HG03103 (cell line): ENCODE measurements at regions not wholly inside any gene's neighbourhood (a gene's known extent, or its start where the extent isn't known, plus 50 kb on each side); places are given as distances from the start of the nearest gene placed in this dataset.

Experiments
- ATAC-seq: cut with Tn5 transposase; IDR thresholded peaks from one replicate; pipeline ENCODE4 v1.9.1; 2021; ENCODE audit warnings: low read depth; ENCODE audit not compliant: unreplicated experiment

DNA sequence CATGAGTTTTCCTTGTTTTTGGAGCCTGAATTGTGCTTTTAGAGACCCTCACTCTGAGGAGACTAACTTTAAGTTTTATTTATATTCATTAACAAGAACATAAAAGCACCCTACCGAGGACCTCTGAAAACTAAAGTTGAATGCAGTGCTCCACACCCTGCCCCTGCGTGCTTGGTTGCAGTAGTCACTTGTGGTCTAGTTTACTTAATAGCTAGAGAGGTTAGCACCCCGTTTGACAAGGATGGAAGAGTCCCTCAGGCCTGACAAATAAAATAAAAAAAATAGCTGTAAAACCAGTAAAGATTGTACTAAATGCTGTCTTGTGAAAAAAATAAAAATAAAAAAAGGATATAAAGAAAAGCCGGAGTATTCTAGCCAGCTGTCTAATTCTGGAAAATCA lies 395.2 kb downstream of the MTX2 start:
- no peak for ATAC-seq

DNA sequence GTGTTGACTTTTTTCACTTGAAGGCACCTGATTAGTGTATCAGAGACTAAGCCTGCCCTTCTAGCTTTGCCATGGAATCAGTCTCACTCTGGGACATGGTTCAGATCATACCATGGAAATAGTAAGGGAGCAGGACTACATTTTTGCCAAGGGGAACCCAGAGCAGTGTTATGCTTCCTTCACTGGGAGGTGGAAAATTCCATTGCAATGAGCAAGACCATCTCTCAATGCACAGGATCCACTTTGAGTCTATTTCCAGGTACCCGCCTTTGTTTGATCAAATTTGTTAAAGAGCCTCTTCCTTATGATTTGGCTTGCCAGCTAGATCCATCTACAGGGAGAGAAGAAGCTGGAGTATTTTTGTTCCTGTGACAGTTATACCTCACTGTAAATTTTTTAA lies 395.8 kb downstream of the MTX2 start:
- no peak for ATAC-seq

GRCh38 chr2:176668912-176669311 lies 399.7 kb downstream of the MTX2 start:
- no peak for ATAC-seq

GRCh38 chr2:176669398-176670174 lies 400.3 kb downstream of the MTX2 start:
- ATAC-seq, result no peak

- no peak for ATAC-seq
Measured at GRCh38 chr2:176675271-176675949, 406.2 kb downstream of the MTX2 start.

- ATAC-seq, result no peak
Measured at GRCh38 chr2:176677746-176678265, 408.6 kb downstream of the MTX2 start.

GRCh38 chr2:176678571-176678970 lies 409.3 kb downstream of the MTX2 start:
- ATAC-seq, result no peak

DNA sequence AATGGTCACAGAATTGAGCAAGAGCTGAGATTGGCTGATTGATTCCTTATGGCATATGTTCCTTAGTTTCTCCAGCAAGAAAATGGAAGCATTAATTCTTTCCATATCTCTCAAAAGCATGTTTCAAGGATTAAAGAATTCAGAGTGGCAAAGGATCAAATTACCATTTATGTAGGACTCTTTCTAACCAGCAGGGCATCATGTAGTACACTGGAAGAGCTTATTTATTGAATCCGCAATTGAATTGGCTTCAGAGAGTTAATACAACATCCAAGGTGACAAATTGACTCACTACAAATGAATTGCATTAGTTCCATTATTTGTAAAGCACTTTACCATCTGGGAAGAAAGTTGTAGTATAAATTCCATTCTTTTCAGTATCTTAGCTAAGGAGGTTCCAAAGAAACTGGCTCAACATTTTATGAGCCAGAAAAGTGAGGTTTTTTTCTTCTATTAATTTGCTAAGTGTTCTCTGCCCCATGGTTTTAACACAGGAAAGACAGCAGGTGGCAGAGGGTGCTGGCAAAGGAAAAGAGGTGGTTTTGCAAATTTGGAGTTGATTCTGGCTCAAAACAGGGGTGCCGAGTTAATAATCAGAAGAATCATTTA lies 409.9 kb downstream of the MTX2 start:
- ATAC-seq, result no peak

- ATAC-seq, result no peak
Measured at GRCh38 chr2:176680916-176681516, 411.8 kb downstream of the MTX2 start.

DNA sequence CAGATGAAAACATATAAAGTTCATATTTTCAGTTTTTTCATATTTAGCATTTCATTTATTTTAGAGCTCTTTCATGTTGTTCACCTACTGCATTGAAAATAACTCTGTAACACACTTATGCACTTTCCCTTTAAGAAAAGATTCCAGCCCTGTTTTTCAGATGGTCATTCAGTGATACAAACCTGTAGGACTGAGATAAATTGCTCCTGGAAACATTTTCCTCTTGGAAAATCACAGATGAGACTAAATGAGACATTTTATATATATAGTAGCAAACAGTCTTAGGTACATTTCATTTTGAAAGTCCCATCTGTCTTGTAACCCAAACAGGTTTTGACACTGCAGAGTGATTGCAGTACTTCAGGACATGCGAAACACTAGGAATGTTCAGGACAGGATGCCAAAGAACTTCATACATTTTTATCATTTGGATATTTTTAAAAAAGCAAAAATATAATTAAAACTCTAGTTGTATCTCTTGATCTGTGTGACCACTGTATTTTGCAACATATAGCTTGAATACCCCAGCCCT lies 412.4 kb downstream of the MTX2 start:
- ATAC-seq, result no peak

GRCh38 chr2:176682278-176682677 lies 413.0 kb downstream of the MTX2 start:
- ATAC-seq, result no peak

- no peak for ATAC-seq
Measured at GRCh38 chr2:176683618-176684111, 414.4 kb downstream of the MTX2 start.

GRCh38 chr2:176685908-176686307 lies 416.7 kb downstream of the MTX2 start:
- ATAC-seq, result no peak

DNA sequence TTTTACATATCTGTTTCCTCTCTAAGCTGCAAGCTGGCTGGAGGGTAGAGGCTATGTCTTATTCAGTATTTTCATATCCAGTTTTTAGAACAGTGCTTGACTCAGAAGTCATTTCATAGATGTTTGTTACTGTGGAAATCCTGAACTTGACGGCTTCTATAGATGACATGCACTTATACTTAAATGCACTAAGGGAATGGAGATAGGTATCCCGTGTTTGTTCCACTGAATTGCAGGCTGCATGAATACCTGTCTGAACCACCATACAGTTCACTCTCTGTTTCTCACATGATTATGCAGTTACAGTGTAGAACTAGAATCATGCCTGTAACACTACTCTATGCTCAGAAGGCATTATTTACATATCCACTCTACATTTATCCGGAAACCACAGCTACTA lies 417.1 kb downstream of the MTX2 start:
- no peak for ATAC-seq

DNA sequence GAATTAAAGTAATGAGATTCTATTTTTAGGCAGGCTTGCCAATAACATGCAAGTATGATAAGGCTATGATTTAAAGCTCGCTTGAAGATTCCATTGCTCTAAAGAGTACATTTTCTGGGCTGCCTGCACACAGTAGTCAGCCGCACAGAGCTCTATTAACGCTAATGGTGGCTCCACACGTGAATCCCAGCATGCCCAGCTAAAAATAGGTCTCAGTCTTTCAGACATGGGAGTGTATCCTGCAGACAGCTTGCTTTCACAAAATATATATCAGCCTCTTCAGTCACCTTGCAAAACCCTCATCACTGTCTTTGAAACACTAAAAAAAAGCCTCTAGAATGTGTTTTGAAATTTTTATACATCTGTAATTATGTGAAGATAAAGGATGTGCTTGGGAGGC lies 418.1 kb downstream of the MTX2 start:
- ATAC-seq, result no peak

DNA sequence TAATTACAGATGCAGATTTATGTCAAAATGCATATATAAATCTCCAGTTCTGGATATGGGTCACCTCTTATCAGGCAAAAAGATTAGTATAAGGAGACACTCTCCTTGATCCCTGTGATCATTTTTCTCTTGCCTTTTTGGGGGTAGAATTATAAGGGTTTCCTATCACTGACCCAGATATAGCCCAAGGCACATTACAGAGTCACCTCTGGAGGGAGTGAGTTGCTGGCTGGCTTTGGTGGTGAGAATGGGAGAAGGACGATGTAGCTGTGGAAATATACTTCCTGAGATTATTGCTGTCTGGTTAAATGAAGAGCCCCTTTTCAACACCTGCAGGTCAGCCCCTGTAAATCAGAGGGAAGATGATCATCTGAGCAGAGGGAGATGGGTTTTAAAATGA lies 418.7 kb downstream of the MTX2 start:
- no peak for ATAC-seq

- ATAC-seq, result no peak
Measured at GRCh38 chr2:176689711-176690110, 420.5 kb downstream of the MTX2 start.

GRCh38 chr2:176691471-176691870 lies 422.2 kb downstream of the MTX2 start:
- ATAC-seq, result no peak

DNA sequence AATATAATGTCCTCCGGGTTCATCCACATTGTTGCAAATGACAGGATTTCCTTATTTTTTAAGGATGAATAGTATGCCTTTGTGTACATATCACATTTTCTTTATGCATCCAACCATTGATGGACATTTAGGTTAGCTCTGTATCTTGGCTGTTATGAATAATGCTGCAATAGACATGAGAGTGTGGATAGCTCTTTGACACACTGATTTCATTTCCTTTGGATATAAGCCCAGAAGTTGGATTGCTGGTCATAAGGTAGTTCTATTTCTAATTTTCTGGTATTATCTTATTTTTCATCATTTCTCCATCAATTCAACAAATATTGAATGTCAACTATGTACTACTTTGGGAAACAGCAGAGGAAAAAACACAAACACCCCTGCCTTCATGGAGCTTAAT lies 423.3 kb downstream of the MTX2 start:
- no peak for ATAC-seq

GRCh38 chr2:176699098-176699497 lies 429.9 kb downstream of the MTX2 start:
- ATAC-seq, result no peak

GRCh38 chr2:176699644-176700043 lies 430.4 kb downstream of the MTX2 start:
- no peak for ATAC-seq
